22Rv1 (cell line): ENCODE measurements at regions not wholly inside any gene's neighbourhood (a gene's known extent, or its start where the extent isn't known, plus 50 kb on each side); places are given as distances from the start of the nearest gene placed in this dataset.

Experiments
- CTCF ChIP-seq: fragments of 450-650 bp; IDR thresholded peaks from 2 replicates; pipeline ENCODE4 v1.5.1; 2017; ENCODE audit warnings: mild to moderate bottlenecking
- ZFX ChIP-seq: fragments of 450-650 bp; IDR thresholded peaks from 2 replicates; pipeline ENCODE4 v1.6.1; 2017; ENCODE audit warnings: antibody characterized with exemption, borderline replicate concordance

DNA sequence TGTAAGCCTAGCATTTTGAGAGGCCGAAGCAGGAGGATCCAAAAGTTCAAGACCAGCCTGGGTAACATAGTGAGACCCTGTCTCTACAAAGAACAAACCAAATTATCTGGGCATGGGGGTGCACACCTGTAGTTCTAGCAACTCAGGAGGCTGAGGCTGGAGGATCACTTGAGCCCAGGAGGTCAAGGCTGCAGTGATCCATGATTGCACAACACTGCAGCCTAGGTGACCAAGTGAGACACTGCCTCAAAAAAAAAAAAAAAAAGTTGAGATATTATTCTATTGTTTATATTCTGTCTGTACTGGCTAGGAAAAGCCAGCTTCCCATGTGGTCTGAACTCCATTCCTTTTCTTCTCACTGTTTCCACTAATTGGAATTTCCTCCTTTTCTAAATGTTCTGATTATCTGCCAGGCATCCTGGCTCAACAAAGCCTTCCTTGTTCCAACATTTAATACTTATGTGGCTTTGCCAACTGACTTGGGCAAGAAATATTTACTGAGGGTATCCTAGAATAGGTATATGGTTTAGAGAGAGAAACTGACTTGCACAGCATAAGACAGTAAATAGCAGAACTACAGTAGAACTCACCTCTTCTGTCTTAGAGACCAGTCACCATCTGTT lies 175.2 kb upstream of the ADAMTS3 start:
- TF ChIP-seq CTCF (no peak), ZFX (no peak)
